Calu3 (cell line): ENCODE measurements at regions not wholly inside any gene's neighbourhood (a gene's known extent, or its start where the extent isn't known, plus 50 kb on each side); places are given as distances from the start of the nearest gene placed in this dataset.
"Not testable (repeated sequence)": the region's sequence is repeated elsewhere in the genome, so short reads cannot be mapped to it uniquely, and the experiment has no call there.

Experiments
- BruUV-seq: library from RNA; stranded (reverse); fragments of 400-500 nt; replicated peaks from 2 replicates; lab custom pipeline; 2021; lab: Mats Ljungman, UMichigan
- CTCF ChIA-PET: fragments of 300-600 bp; sonication (Branson Sonifier 250); formaldehyde crosslinking; loops from one replicate; lab custom pipeline; 2022; ENCODE audit warnings: antibody characterized with exemption; lab: Charles Lee
- DNase-seq: peaks from one replicate; pipeline ENCODE4 v3.0.0; 2022
- H3K27ac Mint-ChIP-seq: one replicate; pipeline ENCODE4 v1.8.0; 2022; ENCODE audit warnings: mixed read lengths; ENCODE audit not compliant: unreplicated experiment
- H3K27me3 Mint-ChIP-seq: one replicate; pipeline ENCODE4 v1.8.0; 2022; ENCODE audit warnings: mixed read lengths; ENCODE audit not compliant: unreplicated experiment
- H3K36me3 Mint-ChIP-seq: one replicate; pipeline ENCODE4 v1.8.0; 2022; ENCODE audit warnings: mild to moderate bottlenecking, moderate library complexity, mixed read lengths; ENCODE audit not compliant: insufficient read depth, unreplicated experiment
- H3K4me1 Mint-ChIP-seq: one replicate; pipeline ENCODE4 v1.8.0; 2022; ENCODE audit warnings: mild to moderate bottlenecking, low read depth, mixed read lengths; ENCODE audit not compliant: unreplicated experiment
- H3K4me3 Mint-ChIP-seq: one replicate; pipeline ENCODE4 v1.8.0; 2022; ENCODE audit warnings: mild to moderate bottlenecking, low read depth, moderate library complexity, mixed read lengths; ENCODE audit not compliant: unreplicated experiment
- H3K9me3 Mint-ChIP-seq: one replicate; pipeline ENCODE4 v1.8.0; 2022; ENCODE audit warnings: low read depth, mixed read lengths; ENCODE audit not compliant: unreplicated experiment
- CTCF ChIP-seq: fragments of 200-600 bp; IDR thresholded peaks from one replicate; pipeline ENCODE4 v1.8.0; 2022; ENCODE audit warnings: antibody characterized with exemption; ENCODE audit not compliant: unreplicated experiment
- intact Hi-C: fragments of 100-400 bp; cut with micrococcal nuclease; formaldehyde crosslinking; loops from one replicate; pipeline ENCODE4 v1.10.0; 2022; ENCODE audit not compliant: unreplicated experiment

DNA sequence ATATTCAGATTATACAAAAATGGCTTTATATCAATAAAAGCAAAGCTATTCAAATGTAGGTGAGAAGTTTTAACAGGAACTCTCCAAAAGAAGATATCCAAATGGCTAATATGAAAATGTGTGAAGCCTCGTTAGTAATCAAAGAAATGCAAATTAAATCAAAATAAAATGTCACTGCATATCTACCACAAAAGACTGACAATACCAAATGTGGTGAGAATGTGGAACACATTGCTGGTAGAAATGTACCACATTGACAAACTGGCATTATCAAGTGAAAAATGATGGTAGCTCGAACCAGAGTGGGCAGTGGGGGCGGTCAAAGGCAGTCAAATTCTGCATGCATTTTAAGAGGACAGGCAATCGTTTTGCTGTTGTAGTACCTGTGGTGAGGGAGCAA lies 1012.7 kb downstream of the TDRD15 start:
- Mint-ChIP-seq H3K4me3 (no peak overlapping the region), H3K4me1 (no peaks in the 10 kb centered on the region), H3K27ac (no peak overlapping the region), H3K36me3 (no peaks in the 10 kb centered on the region), H3K9me3 (peaks cover 16% of the 10 kb centered on the region), H3K27me3 (no peaks in the 10 kb centered on the region)
- DNase-seq = no peak
- intact Hi-C loops = no loop called here
- CTCF ChIA-PET = no interaction called here
- no peak for TF ChIP-seq CTCF
- BruUV-seq = no TSS peak

- no peak overlapping the region for H3K27ac Mint-ChIP-seq
- no peak for DNase-seq
- no peaks in the 10 kb centered on the region for H3K27me3 Mint-ChIP-seq
- BruUV-seq = no TSS peak
- no peak overlapping the region for H3K4me3 Mint-ChIP-seq
- H3K4me1 Mint-ChIP-seq = no peaks in the 10 kb centered on the region
- CTCF ChIA-PET = no interaction called here
- TF ChIP-seq CTCF = no peak
- intact Hi-C loops = no loop called here
- peaks cover 14% of the 10 kb centered on the region for H3K9me3 Mint-ChIP-seq
- no peaks in the 10 kb centered on the region for H3K36me3 Mint-ChIP-seq
These were observed 1020.1 kb downstream of the TDRD15 start for GRCh38 chr2:22143840-22144239.

GRCh38 chr2:22153931-22154613 lies 1030.3 kb downstream of the TDRD15 start:
- peaks cover 13% of the 10 kb centered on the region for H3K9me3 Mint-ChIP-seq
- no peaks in the 10 kb centered on the region for H3K27me3 Mint-ChIP-seq
- intact Hi-C loops = no loop called here
- CTCF ChIA-PET = no interaction called here
- DNase-seq = no peak
- no peak overlapping the region for H3K4me3 Mint-ChIP-seq
- TF ChIP-seq CTCF = no peak
- H3K4me1 Mint-ChIP-seq = no peaks in the 10 kb centered on the region
- no peaks in the 10 kb centered on the region for H3K36me3 Mint-ChIP-seq
- BruUV-seq = no TSS peak
- H3K27ac Mint-ChIP-seq = no peak overlapping the region

DNA sequence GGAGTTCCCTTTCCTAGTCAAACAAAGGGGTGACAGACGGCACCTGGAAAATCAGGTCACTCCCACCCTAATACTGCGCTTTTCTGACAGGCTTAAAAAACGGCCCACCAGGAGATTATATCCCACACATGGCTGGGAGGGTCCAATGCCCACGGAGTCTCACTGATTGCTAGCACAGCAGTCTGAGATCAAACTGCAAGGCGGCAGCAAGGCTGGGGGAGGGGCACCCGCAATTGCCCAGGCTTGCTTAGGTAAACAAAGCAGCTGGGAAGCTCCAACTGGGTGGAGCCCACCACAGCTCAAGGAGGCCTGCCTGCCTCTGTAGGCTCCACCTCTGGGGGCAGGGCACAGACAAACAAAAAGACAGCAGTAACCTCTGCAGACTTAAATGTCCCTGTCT lies 1032.9 kb downstream of the TDRD15 start:
- H3K27me3 Mint-ChIP-seq, H3K4me3 Mint-ChIP-seq, CTCF ChIA-PET: not testable (repeated sequence)

DNA sequence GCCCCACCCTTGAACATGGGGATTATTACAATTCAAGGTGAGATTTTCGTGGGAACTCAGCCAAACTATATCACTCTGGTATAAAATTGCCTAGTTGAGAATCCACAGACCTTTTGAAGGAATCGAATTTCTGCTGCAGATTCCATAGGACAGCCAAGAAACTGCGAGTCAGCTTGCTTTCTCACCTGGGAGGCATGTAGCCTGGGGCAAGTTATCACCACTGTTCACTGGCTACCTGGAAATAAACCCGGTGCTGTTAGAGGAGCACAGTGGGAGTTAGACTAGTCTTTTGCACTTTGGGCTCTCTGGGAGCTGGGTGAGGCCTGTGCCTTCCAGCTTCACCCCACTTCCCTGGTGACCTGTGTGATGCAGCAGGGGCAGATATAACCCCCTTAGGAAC lies 1043.5 kb downstream of the TDRD15 start:
- TF ChIP-seq CTCF = no peak
- CTCF ChIA-PET = no interaction called here
- Mint-ChIP-seq H3K4me1 (no peaks in the 10 kb centered on the region), H3K27ac (no peak overlapping the region), H3K36me3 (no peaks in the 10 kb centered on the region), H3K4me3 (no peak overlapping the region), H3K9me3 (peaks cover 13% of the 10 kb centered on the region), H3K27me3 (no peaks in the 10 kb centered on the region)
- intact Hi-C loops = no loop called here
- no peak for DNase-seq
- BruUV-seq = no TSS peak

More for the DNA sequence above, 1032.9 kb downstream of the TDRD15 start:
- H3K4me1 Mint-ChIP-seq, H3K36me3 Mint-ChIP-seq, BruUV-seq, DNase-seq, intact Hi-C loops, H3K27ac Mint-ChIP-seq: not testable (repeated sequence)
- peaks cover 13% of the 10 kb centered on the region for H3K9me3 Mint-ChIP-seq
